ENCODE measurements at regions not wholly inside any gene's neighbourhood (a gene's known extent, or its start where the extent isn't known, plus 50 kb on each side); places are given as distances from the start of the nearest gene placed in this dataset.

DNA sequence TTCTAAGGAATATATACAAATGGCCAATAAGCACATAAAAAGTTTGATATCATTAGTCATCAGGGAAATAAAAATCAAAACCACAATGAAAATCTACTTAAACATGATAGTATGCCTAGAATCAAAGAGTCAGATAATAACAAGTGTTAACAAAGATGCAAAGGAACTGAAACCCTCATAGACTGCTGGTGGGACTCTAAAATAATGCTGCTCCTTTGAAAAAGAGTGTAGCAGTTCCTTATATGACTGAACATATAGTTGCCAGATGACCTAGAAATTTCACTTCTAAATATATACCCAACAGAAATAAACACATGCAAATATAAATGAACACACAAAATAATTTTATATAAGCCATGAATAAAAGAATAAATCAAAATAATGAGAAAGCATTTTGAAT lies 205.1 kb upstream of the CTSO start:
- TF ChIP-seq, protein P1, sequence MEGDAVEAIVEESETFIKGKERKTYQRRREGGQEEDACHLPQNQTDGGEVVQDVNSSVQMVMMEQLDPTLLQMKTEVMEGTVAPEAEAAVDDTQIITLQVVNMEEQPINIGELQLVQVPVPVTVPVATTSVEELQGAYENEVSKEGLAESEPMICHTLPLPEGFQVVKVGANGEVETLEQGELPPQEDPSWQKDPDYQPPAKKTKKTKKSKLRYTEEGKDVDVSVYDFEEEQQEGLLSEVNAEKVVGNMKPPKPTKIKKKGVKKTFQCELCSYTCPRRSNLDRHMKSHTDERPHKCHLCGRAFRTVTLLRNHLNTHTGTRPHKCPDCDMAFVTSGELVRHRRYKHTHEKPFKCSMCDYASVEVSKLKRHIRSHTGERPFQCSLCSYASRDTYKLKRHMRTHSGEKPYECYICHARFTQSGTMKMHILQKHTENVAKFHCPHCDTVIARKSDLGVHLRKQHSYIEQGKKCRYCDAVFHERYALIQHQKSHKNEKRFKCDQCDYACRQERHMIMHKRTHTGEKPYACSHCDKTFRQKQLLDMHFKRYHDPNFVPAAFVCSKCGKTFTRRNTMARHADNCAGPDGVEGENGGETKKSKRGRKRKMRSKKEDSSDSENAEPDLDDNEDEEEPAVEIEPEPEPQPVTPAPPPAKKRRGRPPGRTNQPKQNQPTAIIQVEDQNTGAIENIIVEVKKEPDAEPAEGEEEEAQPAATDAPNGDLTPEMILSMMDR (IDR thresholded peaks at IDR 0.05): no peak
- TF ChIP-seq EZH2 (IDR thresholded peaks at IDR 0.05; ENCODE audit: borderline replicate concordance, insufficient read depth, low read depth, low read length, poor library complexity, severe bottlenecking): no peak
- H3K4me1 ChIP-seq (ENCODE audit: control insufficient read depth in 2 of 2, insufficient read depth in 2 of 2, low read length in 2 of 2): no peaks in the 10 kb centered on the region
- ChIA-PET POLR2A (no interaction called here), CTCF (no interaction called here)
- H3K27me3 ChIP-seq (replicated peaks in 1 of 4; ENCODE audit: control extremely low read depth in 1 of 4, control insufficient read depth in 3 of 4, insufficient read depth in 4 of 4, low read length in 3 of 4): no peaks in the 10 kb centered on the region
- Mint-ChIP-seq H3K9me3 (ENCODE audit: insufficient read depth) (no peaks in the 10 kb centered on the region), H3K27me3 (no peaks in the 10 kb centered on the region), H3K27ac (no peak overlapping the region), H3K4me1 (no peaks in the 10 kb centered on the region), H3K4me3 (no peak overlapping the region)
- H3K9me3 ChIP-seq (ENCODE audit: control extremely low read depth in 1 of 3, control insufficient read depth in 2 of 3, insufficient read depth in 1 of 3, low read length in 2 of 3): no peaks in the 10 kb centered on the region
- no peak overlapping the region for H3K9ac ChIP-seq (ENCODE audit: low read length)
- no peak overlapping the region for H2AFZ ChIP-seq (ENCODE audit: insufficient read depth, low read depth, low read length, poor library complexity, severe bottlenecking)
- no peak overlapping the region for H3K4me2 ChIP-seq (replicated peaks; ENCODE audit: low read depth, low read length, poor library complexity, severe bottlenecking)
- no peaks in the 10 kb centered on the region for H3K36me3 ChIP-seq (replicated peaks in 1 of 2; ENCODE audit: control extremely low read depth in 1 of 2, control insufficient read depth in 1 of 2, extremely low read depth in 1 of 2, insufficient read depth in 2 of 2, low read length in 1 of 2)
- H3K79me2 ChIP-seq (ENCODE audit: control insufficient read depth, insufficient read depth, low read length): no peaks in the 10 kb centered on the region
- no peak for DNase-seq
- no peak overlapping the region for H3K4me3 ChIP-seq (ENCODE audit: control extremely low read depth in 1 of 5, extremely low read depth in 1 of 5, insufficient read depth in 1 of 5, low read depth in 2 of 5, low read length in 4 of 5)
- intact Hi-C loops (cut with micrococcal nuclease): no loop called here
- H3K27ac ChIP-seq (ENCODE audit: low read length in 2 of 2): no peak overlapping the region
- H4K20me1 ChIP-seq (ENCODE audit: control insufficient read depth, insufficient read depth, low read length, poor library complexity, severe bottlenecking): no peaks in the 10 kb centered on the region
- no peak for ATAC-seq (ENCODE audit: low read depth)

DNA sequence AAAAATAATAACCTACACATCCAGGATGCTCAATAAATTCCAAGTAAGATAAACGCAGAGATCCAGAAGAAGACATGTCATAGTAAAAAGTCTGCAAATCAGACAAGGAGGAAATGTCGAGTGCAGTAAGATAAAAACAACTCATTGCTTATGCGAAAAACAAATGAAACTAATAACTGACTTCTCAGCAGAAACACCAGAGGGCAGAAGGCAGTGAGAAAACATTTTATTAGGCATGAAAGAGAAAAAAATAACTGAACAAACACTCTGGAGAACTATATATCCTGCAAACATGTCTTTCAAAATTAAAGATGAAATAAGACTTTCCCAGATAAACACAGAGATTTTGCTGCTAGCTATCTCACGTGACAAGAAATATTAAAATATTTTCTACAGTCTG lies 201.3 kb upstream of the CTSO start:
- no peaks in the 10 kb centered on the region for H3K4me1 Mint-ChIP-seq
- H3K27me3 Mint-ChIP-seq: no peaks in the 10 kb centered on the region
- no peaks in the 10 kb centered on the region for H3K4me1 ChIP-seq (ENCODE audit: control insufficient read depth in 2 of 2, insufficient read depth in 2 of 2, low read length in 2 of 2)
- no peak for ATAC-seq (ENCODE audit: low read depth)
- H3K9me3 Mint-ChIP-seq (ENCODE audit: insufficient read depth): no peaks in the 10 kb centered on the region
- H3K27me3 ChIP-seq (replicated peaks in 1 of 4; ENCODE audit: control extremely low read depth in 1 of 4, control insufficient read depth in 3 of 4, insufficient read depth in 4 of 4, low read length in 3 of 4): no peaks in the 10 kb centered on the region
- CTCF ChIA-PET: no interaction called here
- POLR2A ChIA-PET: no interaction called here
- TF ChIP-seq EZH2 (IDR thresholded peaks at IDR 0.05; ENCODE audit: borderline replicate concordance, insufficient read depth, low read depth, low read length, poor library complexity, severe bottlenecking): no peak
- TF ChIP-seq, protein P1 (IDR thresholded peaks at IDR 0.05): no peak
- H3K9me3 ChIP-seq (ENCODE audit: control extremely low read depth in 1 of 3, control insufficient read depth in 2 of 3, insufficient read depth in 1 of 3, low read length in 2 of 3): no peaks in the 10 kb centered on the region
- H3K4me2 ChIP-seq (replicated peaks; ENCODE audit: low read depth, low read length, poor library complexity, severe bottlenecking): no peak overlapping the region
- H4K20me1 ChIP-seq (ENCODE audit: control insufficient read depth, insufficient read depth, low read length, poor library complexity, severe bottlenecking): no peaks in the 10 kb centered on the region
- no peak overlapping the region for H3K4me3 ChIP-seq (ENCODE audit: control extremely low read depth in 1 of 5, extremely low read depth in 1 of 5, insufficient read depth in 1 of 5, low read depth in 2 of 5, low read length in 4 of 5)
- no peak overlapping the region for H3K27ac Mint-ChIP-seq
- WGBS (ENCODE audit: insufficient coverage): no CpG with 5 or more reads among the region's 4 CpGs
- no peak overlapping the region for H2AFZ ChIP-seq (ENCODE audit: insufficient read depth, low read depth, low read length, poor library complexity, severe bottlenecking)
- intact Hi-C loops (cut with micrococcal nuclease): no loop called here
- H3K4me3 Mint-ChIP-seq: no peak overlapping the region
- H3K79me2 ChIP-seq (ENCODE audit: control insufficient read depth, insufficient read depth, low read length): no peaks in the 10 kb centered on the region
- DNase-seq: no peak
- no peak overlapping the region for H3K9ac ChIP-seq (ENCODE audit: low read length)
- H3K27ac ChIP-seq (ENCODE audit: low read length in 2 of 2): no peak overlapping the region
- H3K36me3 ChIP-seq (replicated peaks in 1 of 2; ENCODE audit: control extremely low read depth in 1 of 2, control insufficient read depth in 1 of 2, extremely low read depth in 1 of 2, insufficient read depth in 2 of 2, low read length in 1 of 2): no peaks in the 10 kb centered on the region

Measured in B cell (primary cell).